ENCODE measurements at regions not wholly inside any gene's neighbourhood (a gene's known extent, or its start where the extent isn't known, plus 50 kb on each side); places are given as distances from the start of the nearest gene placed in this dataset.

DNA sequence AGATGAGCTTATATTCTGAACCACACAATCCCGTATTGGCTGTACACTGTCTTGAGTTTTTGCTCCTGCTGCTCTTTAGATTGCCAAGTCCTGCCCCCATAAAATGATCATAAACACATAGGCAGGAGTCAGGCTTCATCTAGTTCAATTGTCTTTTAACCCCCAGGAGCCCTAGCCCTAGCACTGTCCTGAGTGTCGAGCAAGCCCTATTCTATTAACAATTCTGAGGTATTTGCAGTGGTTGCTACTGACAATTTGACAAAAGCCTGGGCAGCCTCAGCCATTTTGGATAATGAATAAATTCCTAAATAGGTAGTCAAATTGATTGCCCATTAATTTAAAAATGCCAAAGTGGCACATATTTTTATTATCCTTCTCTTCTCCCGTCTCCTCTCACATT lies 257.2 kb downstream of the YTHDC2 start:
- no peak overlapping the region for H3K4me3 ChIP-seq (ENCODE audit: low read depth, low read length)
- no peak for DNase-seq (ENCODE audit: low read depth)
- TF ChIP-seq, protein P1, sequence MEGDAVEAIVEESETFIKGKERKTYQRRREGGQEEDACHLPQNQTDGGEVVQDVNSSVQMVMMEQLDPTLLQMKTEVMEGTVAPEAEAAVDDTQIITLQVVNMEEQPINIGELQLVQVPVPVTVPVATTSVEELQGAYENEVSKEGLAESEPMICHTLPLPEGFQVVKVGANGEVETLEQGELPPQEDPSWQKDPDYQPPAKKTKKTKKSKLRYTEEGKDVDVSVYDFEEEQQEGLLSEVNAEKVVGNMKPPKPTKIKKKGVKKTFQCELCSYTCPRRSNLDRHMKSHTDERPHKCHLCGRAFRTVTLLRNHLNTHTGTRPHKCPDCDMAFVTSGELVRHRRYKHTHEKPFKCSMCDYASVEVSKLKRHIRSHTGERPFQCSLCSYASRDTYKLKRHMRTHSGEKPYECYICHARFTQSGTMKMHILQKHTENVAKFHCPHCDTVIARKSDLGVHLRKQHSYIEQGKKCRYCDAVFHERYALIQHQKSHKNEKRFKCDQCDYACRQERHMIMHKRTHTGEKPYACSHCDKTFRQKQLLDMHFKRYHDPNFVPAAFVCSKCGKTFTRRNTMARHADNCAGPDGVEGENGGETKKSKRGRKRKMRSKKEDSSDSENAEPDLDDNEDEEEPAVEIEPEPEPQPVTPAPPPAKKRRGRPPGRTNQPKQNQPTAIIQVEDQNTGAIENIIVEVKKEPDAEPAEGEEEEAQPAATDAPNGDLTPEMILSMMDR (IDR thresholded peaks at IDR 0.05; ENCODE audit: control insufficient read depth, extremely low read depth, insufficient read depth) = no peak

DNA sequence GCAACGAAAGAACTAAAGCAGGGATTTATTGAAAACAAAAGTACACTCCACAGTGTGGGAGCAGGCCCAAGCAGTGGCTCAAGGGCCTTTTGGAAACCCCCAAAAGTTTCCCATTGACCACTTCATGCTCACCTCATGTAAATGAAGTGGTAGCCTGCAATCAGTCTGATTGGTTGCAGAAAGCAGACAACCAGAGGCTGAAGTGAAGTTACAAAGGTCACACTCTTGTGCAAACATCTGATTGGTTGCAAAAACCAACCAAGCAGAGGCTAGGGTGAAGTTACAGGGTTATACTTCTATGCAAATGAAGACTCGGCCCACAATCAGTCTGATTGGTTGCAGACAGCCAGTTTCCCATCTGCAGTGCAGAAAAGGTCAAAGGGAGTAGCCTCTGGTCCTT lies 258.0 kb downstream of the YTHDC2 start:
- TF ChIP-seq, protein P1 (IDR thresholded peaks at IDR 0.05; ENCODE audit: control insufficient read depth, extremely low read depth, insufficient read depth) = no peak
- H3K4me3 ChIP-seq (ENCODE audit: low read depth, low read length) = no peak overlapping the region
- DNase-seq (ENCODE audit: low read depth) = no peak

- H3K4me3 ChIP-seq (ENCODE audit: low read depth, low read length) = no peak overlapping the region
- no peak for DNase-seq (ENCODE audit: low read depth)
- TF ChIP-seq, protein P1 (IDR thresholded peaks at IDR 0.05; ENCODE audit: control insufficient read depth, extremely low read depth, insufficient read depth) = no peak
Measured at GRCh38 chr5:113776168-113776567, 262.7 kb downstream of the YTHDC2 start.

- no peak overlapping the region for H3K4me3 ChIP-seq (ENCODE audit: low read depth, low read length)
- TF ChIP-seq, protein P1 (IDR thresholded peaks at IDR 0.05; ENCODE audit: control insufficient read depth, extremely low read depth, insufficient read depth) = no peak
- peak; percentile 49 for DNase-seq (ENCODE audit: low read depth)
Measured at GRCh38 chr5:113776832-113777525, 263.5 kb downstream of the YTHDC2 start.

GRCh38 chr5:113778147-113778546 lies 264.7 kb downstream of the YTHDC2 start:
- TF ChIP-seq, protein P1 (IDR thresholded peaks at IDR 0.05; ENCODE audit: control insufficient read depth, extremely low read depth, insufficient read depth) = no peak

GRCh38 chr5:113788141-113788655 lies 274.7 kb downstream of the YTHDC2 start:
- H3K4me3 ChIP-seq (ENCODE audit: low read depth, low read length) = no peak overlapping the region
- DNase-seq (ENCODE audit: low read depth) = no peak
- TF ChIP-seq, protein P1 (IDR thresholded peaks at IDR 0.05; ENCODE audit: control insufficient read depth, extremely low read depth, insufficient read depth) = no peak

More at GRCh38 chr5:113778147-113778546, 264.7 kb downstream of the YTHDC2 start:
- no peak for DNase-seq (ENCODE audit: low read depth)
- H3K4me3 ChIP-seq (ENCODE audit: low read depth, low read length) = no peak overlapping the region

DNA sequence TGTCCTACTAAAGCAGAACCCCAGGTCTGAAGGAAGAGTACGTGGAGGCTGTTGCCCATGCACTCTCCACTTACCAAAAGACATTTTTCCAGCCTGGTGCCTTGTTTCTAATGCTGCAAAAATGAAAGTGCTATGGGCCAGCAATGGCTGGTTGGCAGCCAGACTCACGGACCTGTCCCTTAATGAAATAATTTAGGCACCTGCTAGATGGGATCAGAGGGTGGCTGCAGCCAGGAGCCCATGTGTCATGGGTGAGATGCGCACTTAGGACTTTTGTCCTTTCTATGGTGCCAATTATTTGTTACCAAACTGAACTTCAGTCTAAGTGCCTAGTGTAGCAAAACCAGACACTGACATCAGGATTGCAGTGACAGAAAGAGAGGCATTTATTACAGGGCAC lies 276.3 kb downstream of the YTHDC2 start:
- TF ChIP-seq, protein P1 (IDR thresholded peaks at IDR 0.05; ENCODE audit: control insufficient read depth, extremely low read depth, insufficient read depth) = no peak
- H3K4me3 ChIP-seq (ENCODE audit: low read depth, low read length) = no peak overlapping the region
- no peak for DNase-seq (ENCODE audit: low read depth)

All from LNCaP clone FGC (cell line).